HFF-Myc (cell line): ENCODE measurements at regions not wholly inside any gene's neighbourhood (a gene's known extent, or its start where the extent isn't known, plus 50 kb on each side); places are given as distances from the start of the nearest gene placed in this dataset.

Experiments
- DNase-seq: peaks from one replicate; pipeline ENCODE4 v3.0.0-alpha.2; 2011; ENCODE audit warnings: low read depth; ENCODE audit errors: extremely low read depth
- H3K4me3 ChIP-seq: replicated peaks from 2 replicates; pipeline ENCODE4 v1.5.1; 2011; ENCODE audit warnings: low read depth, mild to moderate bottlenecking, control low read depth, low read length
- CTCF ChIP-seq: IDR thresholded peaks from 2 replicates; pipeline ENCODE4 v1.5.1; 2012; ENCODE audit warnings: mild to moderate bottlenecking, low read depth, low read length, control low read depth; ENCODE audit errors: missing control alignments

GRCh38 chr15:69591905-69592508 lies 139.4 kb downstream of the RPLP1 start:
- no peak overlapping the region for H3K4me3 ChIP-seq
- no peak for DNase-seq
- no peak for TF ChIP-seq CTCF

- no peak for DNase-seq
- no peak for TF ChIP-seq CTCF
- no peak overlapping the region for H3K4me3 ChIP-seq
These were observed 140.3 kb downstream of the RPLP1 start for GRCh38 chr15:69592954-69593353.

DNA sequence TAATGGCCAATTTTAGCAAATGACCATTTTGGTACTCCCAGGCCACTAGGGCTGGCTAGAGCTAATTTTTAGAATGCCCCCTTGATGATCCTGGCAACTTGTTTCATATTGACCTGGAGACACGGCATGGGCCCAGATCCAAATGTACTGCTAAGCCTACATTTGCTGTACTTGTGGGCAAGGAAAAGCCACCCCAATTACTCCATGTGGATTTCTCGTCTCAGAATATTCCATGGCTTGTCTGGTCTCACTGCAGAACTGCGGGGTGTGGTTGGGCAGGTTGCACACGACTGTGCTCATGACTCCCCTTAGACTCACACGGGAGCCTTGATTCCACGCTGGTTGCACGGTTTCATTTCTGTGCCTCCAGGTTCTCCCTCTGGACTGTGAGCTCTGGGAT lies 140.9 kb downstream of the RPLP1 start:
- no peak overlapping the region for H3K4me3 ChIP-seq
- no peak for DNase-seq
- no peak for TF ChIP-seq CTCF

GRCh38 chr15:69593981-69594966 lies 141.7 kb downstream of the RPLP1 start:
- TF ChIP-seq CTCF: no peak
- no peak overlapping the region for H3K4me3 ChIP-seq
- no peak for DNase-seq

- no peak for TF ChIP-seq CTCF
- DNase-seq: no peak
- H3K4me3 ChIP-seq: no peak overlapping the region
These were observed 142.6 kb downstream of the RPLP1 start for GRCh38 chr15:69595009-69595791.

GRCh38 chr15:69597061-69597592 lies 144.5 kb downstream of the RPLP1 start:
- DNase-seq: no peak
- TF ChIP-seq CTCF: no peak
- no peak overlapping the region for H3K4me3 ChIP-seq
